ENCODE measurements at regions not wholly inside any gene's neighbourhood (a gene's known extent, or its start where the extent isn't known, plus 50 kb on each side); places are given as distances from the start of the nearest gene placed in this dataset.

DNA sequence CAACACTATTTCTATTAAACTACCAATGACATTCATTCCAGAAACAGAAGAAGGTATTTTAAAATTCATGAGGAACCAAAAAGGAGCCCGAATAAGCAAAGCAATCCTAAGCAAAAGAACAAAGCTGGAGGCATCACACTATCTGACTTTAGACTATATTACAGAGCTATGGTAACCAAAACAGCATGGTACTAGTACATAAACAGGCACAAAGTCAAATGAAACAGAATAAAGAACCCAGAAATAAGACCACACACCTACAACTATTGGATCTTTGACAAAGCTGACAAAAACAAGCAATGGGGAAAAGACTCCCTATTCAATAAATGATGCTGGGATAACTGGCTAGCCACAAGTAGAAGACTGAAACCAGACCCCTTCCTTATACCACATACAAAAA lies 122.3 kb downstream of the ITIH6 start:
- Histone ChIP-seq H3K9me1 (ENCODE audit: insufficient read depth, low read length) (no peaks in the 10 kb centered on the region), H3K4me2 (ENCODE audit: low read depth, low read length) (no peak overlapping the region), H2BK120ac (ENCODE audit: low read depth, low read length) (no peak overlapping the region), H2BK20ac (ENCODE audit: low read depth, low read length) (no peak overlapping the region), H3K9me3 (ENCODE audit: control insufficient read depth, insufficient read depth, low read length) (no peaks in the 10 kb centered on the region), H2AFZ (replicated peaks; ENCODE audit: low read length, poor library complexity) (no peak overlapping the region), H2AK9ac (replicated peaks; ENCODE audit: low read depth, low read length, poor library complexity) (no peak overlapping the region), H3K4ac (ENCODE audit: low read depth, low read length) (no peak overlapping the region), H3K4me3 (ENCODE audit: insufficient read depth, low read depth, low read length) (no peak overlapping the region), H2BK5ac (ENCODE audit: low read depth, low read length, poor library complexity, severe bottlenecking) (no peak overlapping the region), H3K56ac (ENCODE audit: extremely low read depth, insufficient read depth, low read length) (no peak overlapping the region), H3K14ac (replicated peaks; ENCODE audit: low read depth, low read length) (no peak overlapping the region), H4K91ac (ENCODE audit: insufficient read depth, low read depth, low read length) (no peak overlapping the region), H3K36me3 (ENCODE audit: control insufficient read depth, insufficient read depth, low read length) (no peaks in the 10 kb centered on the region), H4K5ac (ENCODE audit: low read depth, low read length) (no peak overlapping the region), H3K27me3 (ENCODE audit: control insufficient read depth, insufficient read depth, low read length) (no peaks in the 10 kb centered on the region), H2BK15ac (ENCODE audit: low read depth, low read length) (no peak overlapping the region), H4K8ac (ENCODE audit: low read depth in 2 of 2, low read length in 2 of 2) (no peak overlapping the region), H3K79me1 (ENCODE audit: low read depth in 1 of 2, low read length in 2 of 2) (no peaks in the 10 kb centered on the region), H3K23ac (ENCODE audit: low read depth, low read length) (no peak overlapping the region), H3K4me1 (ENCODE audit: control insufficient read depth, insufficient read depth, low read length) (no peaks in the 10 kb centered on the region), H4K20me1 (ENCODE audit: insufficient read depth, low read length) (no peaks in the 10 kb centered on the region), H3K27ac (ENCODE audit: insufficient read depth, low read length) (no peak overlapping the region), H3K18ac (ENCODE audit: low read depth, low read length) (no peak overlapping the region), H3K9ac (ENCODE audit: low read depth, low read length) (no peak overlapping the region), H2AK5ac (ENCODE audit: low read depth, low read length) (no peak overlapping the region)
- in situ Hi-C loops (cut with MboI; ENCODE audit: low sequenced_read_pairs) (no loop called here), dilution Hi-C loops (cut with HindIII; ENCODE audit: low sequenced_read_pairs, unreplicated experiment) (no loop called here), intact Hi-C loops (cut with micrococcal nuclease) (no loop called here)
- ChIA-PET CTCF (no interaction called here), POLR2A (ENCODE audit: unreplicated experiment) (no interaction called here)
- TF ChIP-seq, protein P1, sequence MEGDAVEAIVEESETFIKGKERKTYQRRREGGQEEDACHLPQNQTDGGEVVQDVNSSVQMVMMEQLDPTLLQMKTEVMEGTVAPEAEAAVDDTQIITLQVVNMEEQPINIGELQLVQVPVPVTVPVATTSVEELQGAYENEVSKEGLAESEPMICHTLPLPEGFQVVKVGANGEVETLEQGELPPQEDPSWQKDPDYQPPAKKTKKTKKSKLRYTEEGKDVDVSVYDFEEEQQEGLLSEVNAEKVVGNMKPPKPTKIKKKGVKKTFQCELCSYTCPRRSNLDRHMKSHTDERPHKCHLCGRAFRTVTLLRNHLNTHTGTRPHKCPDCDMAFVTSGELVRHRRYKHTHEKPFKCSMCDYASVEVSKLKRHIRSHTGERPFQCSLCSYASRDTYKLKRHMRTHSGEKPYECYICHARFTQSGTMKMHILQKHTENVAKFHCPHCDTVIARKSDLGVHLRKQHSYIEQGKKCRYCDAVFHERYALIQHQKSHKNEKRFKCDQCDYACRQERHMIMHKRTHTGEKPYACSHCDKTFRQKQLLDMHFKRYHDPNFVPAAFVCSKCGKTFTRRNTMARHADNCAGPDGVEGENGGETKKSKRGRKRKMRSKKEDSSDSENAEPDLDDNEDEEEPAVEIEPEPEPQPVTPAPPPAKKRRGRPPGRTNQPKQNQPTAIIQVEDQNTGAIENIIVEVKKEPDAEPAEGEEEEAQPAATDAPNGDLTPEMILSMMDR (conservative IDR thresholded peaks at IDR 0.05; ENCODE audit: low read depth, low read length) = no peak
- TF ChIP-seq POLR2A (IDR thresholded peaks at IDR 0.05; ENCODE audit: low read depth, low read length) (no peak), SMC3 (IDR thresholded peaks at IDR 0.05; ENCODE audit: low read depth, low read length) (no peak), MXI1 (IDR thresholded peaks at IDR 0.05; ENCODE audit: borderline replicate concordance, low read depth, low read length) (no peak), BHLHE40 (IDR thresholded peaks at IDR 0.05; ENCODE audit: low read depth, low read length) (no peak), MAFK (IDR thresholded peaks at IDR 0.05; ENCODE audit: low read depth, low read length) (no peak), RFX5 (IDR thresholded peaks at IDR 0.05; ENCODE audit: low read depth, low read length) (no peak), NFE2L2 (IDR thresholded peaks at IDR 0.05; ENCODE audit: low read depth, low read length) (no peak), RAD21 (IDR thresholded peaks at IDR 0.05; ENCODE audit: low read length) (no peak), MAZ (IDR thresholded peaks at IDR 0.05; ENCODE audit: borderline replicate concordance, low read depth, low read length) (no peak), CHD1 (IDR thresholded peaks at IDR 0.05; ENCODE audit: low read depth, low read length) (no peak), FOS (IDR thresholded peaks at IDR 0.05; ENCODE audit: low read depth, low read length) (no peak), CEBPB (IDR thresholded peaks at IDR 0.05; ENCODE audit: low read depth, low read length) (no peak), RCOR1 (IDR thresholded peaks at IDR 0.05; ENCODE audit: insufficient replicate concordance, low read length) (no peak)
- TF ChIP-seq, protein P2, sequence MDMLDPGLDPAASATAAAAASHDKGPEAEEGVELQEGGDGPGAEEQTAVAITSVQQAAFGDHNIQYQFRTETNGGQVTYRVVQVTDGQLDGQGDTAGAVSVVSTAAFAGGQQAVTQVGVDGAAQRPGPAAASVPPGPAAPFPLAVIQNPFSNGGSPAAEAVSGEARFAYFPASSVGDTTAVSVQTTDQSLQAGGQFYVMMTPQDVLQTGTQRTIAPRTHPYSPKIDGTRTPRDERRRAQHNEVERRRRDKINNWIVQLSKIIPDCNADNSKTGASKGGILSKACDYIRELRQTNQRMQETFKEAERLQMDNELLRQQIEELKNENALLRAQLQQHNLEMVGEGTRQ (IDR thresholded peaks at IDR 0.05; ENCODE audit: low read depth, low read length) = no peak
- TF ChIP-seq, protein P3, sequence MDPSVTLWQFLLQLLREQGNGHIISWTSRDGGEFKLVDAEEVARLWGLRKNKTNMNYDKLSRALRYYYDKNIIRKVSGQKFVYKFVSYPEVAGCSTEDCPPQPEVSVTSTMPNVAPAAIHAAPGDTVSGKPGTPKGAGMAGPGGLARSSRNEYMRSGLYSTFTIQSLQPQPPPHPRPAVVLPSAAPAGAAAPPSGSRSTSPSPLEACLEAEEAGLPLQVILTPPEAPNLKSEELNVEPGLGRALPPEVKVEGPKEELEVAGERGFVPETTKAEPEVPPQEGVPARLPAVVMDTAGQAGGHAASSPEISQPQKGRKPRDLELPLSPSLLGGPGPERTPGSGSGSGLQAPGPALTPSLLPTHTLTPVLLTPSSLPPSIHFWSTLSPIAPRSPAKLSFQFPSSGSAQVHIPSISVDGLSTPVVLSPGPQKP (IDR thresholded peaks at IDR 0.05; ENCODE audit: borderline replicate concordance, low read depth, low read length) = no peak
- no peak for ATAC-seq (ENCODE audit: low read depth)
- BruUV-seq (replicated peaks) = no TSS peak
- DNase-seq = no peak
- no CpG with 5 or more reads among the region's 1 CpG for WGBS, 2 experiments (ENCODE audit: extremely low coverage in 2 of 2, insufficient read length in 1 of 2)

Measured in IMR-90 (cell line).